Esophagus squamous epithelium (tissue), 5 donors: ENCODE measurements at regions not wholly inside any gene's neighbourhood (a gene's known extent, or its start where the extent isn't known, plus 50 kb on each side); places are given as distances from the start of the nearest gene placed in this dataset.

Source experiments
- DNase-seq: peaks from one replicate; lab custom pipeline; 2025; lab: John Stamatoyannopoulos, UW
- H3K27ac ChIP-seq, 4 donors: fragments of 200-600 bp; sonication (generic); one replicate each; pipeline ENCODE4 v1.5.1; 2016 to 2019; ENCODE audit warnings: mild to moderate bottlenecking in 1 of 4
- H3K27me3 ChIP-seq, 4 donors: fragments of 200-600 bp; sonication (generic); 1 replicate in 3 of 4; 2 replicates in 1 of 4; pipeline versions ENCODE4 v1.5.1 to v1.6.0; 2017 to 2021; ENCODE audit warnings: antibody characterized with exemption in 1 of 4
- H3K36me3 ChIP-seq, 3 donors: fragments of 200-600 bp; sonication (generic); one replicate each; pipeline ENCODE4 v1.5.1; 2016 to 2019
- H3K4me1 ChIP-seq, 3 donors: fragments of 200-600 bp; sonication (generic); one replicate each; pipeline ENCODE4 v1.5.1; 2017 to 2019
- H3K4me3 ChIP-seq, 4 donors: fragments of 200-600 bp; sonication (generic); 1 replicate in 3 of 4; 2 replicates in 1 of 4; pipeline ENCODE4 v1.5.1; 2016 to 2019; ENCODE audit warnings: mild to moderate bottlenecking in 2 of 4, moderate library complexity in 1 of 4
- H3K9me3 ChIP-seq, 3 donors: fragments of 200-600 bp; sonication (generic); one replicate each; pipeline ENCODE4 v1.5.1; 2016 to 2019
- CTCF ChIP-seq, 6 experiments: fragments of 450-650 bp in 4 of 6; fragments of 200-600 bp in 2 of 6; sonication (generic) in 2 of 6; IDR thresholded peaks; one replicate each; pipeline ENCODE4 v1.5.1; 2016 to 2019; ENCODE audit warnings: antibody characterized with exemption in 6 of 6, mild to moderate bottlenecking in 4 of 6, moderate library complexity in 4 of 6
- POLR2A ChIP-seq, 4 donors: fragments of 450-650 bp; IDR thresholded peaks; one replicate each; pipeline ENCODE4 v1.6.1; 2017; ENCODE audit warnings: antibody characterized with exemption in 4 of 4, mild to moderate bottlenecking in 4 of 4, moderate library complexity in 3 of 4
- WGBS, 2 donors: methylation state at CpG; one replicate each; pipeline ENCODE4 v1.1.5; 2018; 5-methylcytosine and 5-hydroxymethylcytosine counted together
- intact Hi-C: fragments of 100-400 bp; cut with DNase I; formaldehyde crosslinking; loops from one replicate; pipeline ENCODE4 v1.15.0; 2022
- donor health status: DM: yes; HTN: yes; CAD: no.

GRCh38 chr2:65669574-65669973 lies 237.2 kb upstream of the SPRED2 start:
- WGBS, 2 donors: 91 to 92% methylated on average over 2 of the region's 2 CpGs
- Histone ChIP-seq H3K36me3 (no peaks in the 10 kb centered on the region), H3K4me1 (no peaks in the 10 kb centered on the region), H3K27me3 (peaks cover 0 to 3% (median 0%) of the 10 kb centered on the region in 4 donors), H3K9me3 (peaks cover 0 to 17% (median 7%) of the 10 kb centered on the region in 3 donors), H3K4me3 (no peak overlapping the region), H3K27ac (no peak overlapping the region)
- DNase-seq: no peak
- no peak for TF ChIP-seq CTCF (IDR thresholded peaks at IDR 0.05)
- TF ChIP-seq POLR2A (IDR thresholded peaks at IDR 0.05): no peak
- intact Hi-C loops: no loop called here

GRCh38 chr2:65668744-65669143 lies 236.3 kb upstream of the SPRED2 start:
- intact Hi-C loops: no loop called here
- TF ChIP-seq POLR2A (IDR thresholded peaks at IDR 0.05) (no peak), CTCF (IDR thresholded peaks at IDR 0.05) (no peak)
- H3K4me3 ChIP-seq: no peak overlapping the region
- H3K36me3 ChIP-seq: no peaks in the 10 kb centered on the region
- H3K27me3 ChIP-seq: peaks cover 0 to 3% (median 0%) of the 10 kb centered on the region in 4 donors
- no peak overlapping the region for H3K27ac ChIP-seq
- no peak for DNase-seq
- no peaks in the 10 kb centered on the region for H3K4me1 ChIP-seq
- H3K9me3 ChIP-seq: peaks cover 0 to 17% (median 7%) of the 10 kb centered on the region in 3 donors

- 82 to 92% methylated on average over 2 to 5 of the region's 6 CpGs for WGBS, 2 donors
- intact Hi-C loops: no loop called here
- Histone ChIP-seq H3K27ac (no peak overlapping the region), H3K36me3 (no peaks in the 10 kb centered on the region), H3K27me3 (peaks cover 0 to 3% (median 0%) of the 10 kb centered on the region in 4 donors), H3K4me1 (peaks cover 0 to 13% (median 0%) of the 10 kb centered on the region in 3 donors), H3K4me3 (no peak overlapping the region), H3K9me3 (peaks cover 0 to 17% (median 7%) of the 10 kb centered on the region in 3 donors)
- TF ChIP-seq CTCF (IDR thresholded peaks at IDR 0.05) (no peak), POLR2A (IDR thresholded peaks at IDR 0.05) (no peak)
- no peak for DNase-seq
Measured at GRCh38 chr2:65666156-65666725, 233.8 kb upstream of the SPRED2 start.

- Histone ChIP-seq H3K4me1 (peaks cover 0 to 13% (median 0%) of the 10 kb centered on the region in 3 donors), H3K36me3 (no peaks in the 10 kb centered on the region), H3K9me3 (peaks cover 0 to 17% (median 7%) of the 10 kb centered on the region in 3 donors), H3K27ac (no peak overlapping the region), H3K4me3 (no peak overlapping the region), H3K27me3 (peaks cover 0 to 3% (median 0%) of the 10 kb centered on the region in 4 donors)
- WGBS, 2 donors: 94 to 95% methylated on average over 2 of the region's 2 CpGs
- intact Hi-C loops: no loop called here
- TF ChIP-seq POLR2A (IDR thresholded peaks at IDR 0.05) (no peak), CTCF (IDR thresholded peaks at IDR 0.05) (no peak)
- no peak for DNase-seq
Measured at GRCh38 chr2:65664931-65665330, 232.5 kb upstream of the SPRED2 start.

GRCh38 chr2:65663831-65664407 lies 231.5 kb upstream of the SPRED2 start:
- peaks cover 0 to 13% (median 0%) of the 10 kb centered on the region in 3 donors for H3K4me1 ChIP-seq
- no peak overlapping the region for H3K4me3 ChIP-seq
- H3K9me3 ChIP-seq: peaks cover 0 to 10% (median 2%) of the 10 kb centered on the region in 3 donors
- H3K27me3 ChIP-seq: peaks cover 0 to 3% (median 0%) of the 10 kb centered on the region in 4 donors
- no peak overlapping the region for H3K27ac ChIP-seq
- TF ChIP-seq CTCF (IDR thresholded peaks at IDR 0.05): no peak
- TF ChIP-seq POLR2A (IDR thresholded peaks at IDR 0.05): no peak
- H3K36me3 ChIP-seq: no peaks in the 10 kb centered on the region
- DNase-seq: no peak
- WGBS, 2 donors: 73 to 78% methylated on average over 6 of the region's 6 CpGs
- intact Hi-C loops: no loop called here
